NK-92 treated with Interleukin-12 subunit alpha and Interleukin-12 subunit beta, amount 100 ng/mL, for 24 hours (cell line): ENCODE measurements at regions not wholly inside any gene's neighbourhood (a gene's known extent, or its start where the extent isn't known, plus 50 kb on each side); places are given as distances from the start of the nearest gene placed in this dataset.

ENCODE experiments used
- DNase-seq: peaks from one replicate; lab custom pipeline; 2025; lab: John Stamatoyannopoulos, UW

DNA sequence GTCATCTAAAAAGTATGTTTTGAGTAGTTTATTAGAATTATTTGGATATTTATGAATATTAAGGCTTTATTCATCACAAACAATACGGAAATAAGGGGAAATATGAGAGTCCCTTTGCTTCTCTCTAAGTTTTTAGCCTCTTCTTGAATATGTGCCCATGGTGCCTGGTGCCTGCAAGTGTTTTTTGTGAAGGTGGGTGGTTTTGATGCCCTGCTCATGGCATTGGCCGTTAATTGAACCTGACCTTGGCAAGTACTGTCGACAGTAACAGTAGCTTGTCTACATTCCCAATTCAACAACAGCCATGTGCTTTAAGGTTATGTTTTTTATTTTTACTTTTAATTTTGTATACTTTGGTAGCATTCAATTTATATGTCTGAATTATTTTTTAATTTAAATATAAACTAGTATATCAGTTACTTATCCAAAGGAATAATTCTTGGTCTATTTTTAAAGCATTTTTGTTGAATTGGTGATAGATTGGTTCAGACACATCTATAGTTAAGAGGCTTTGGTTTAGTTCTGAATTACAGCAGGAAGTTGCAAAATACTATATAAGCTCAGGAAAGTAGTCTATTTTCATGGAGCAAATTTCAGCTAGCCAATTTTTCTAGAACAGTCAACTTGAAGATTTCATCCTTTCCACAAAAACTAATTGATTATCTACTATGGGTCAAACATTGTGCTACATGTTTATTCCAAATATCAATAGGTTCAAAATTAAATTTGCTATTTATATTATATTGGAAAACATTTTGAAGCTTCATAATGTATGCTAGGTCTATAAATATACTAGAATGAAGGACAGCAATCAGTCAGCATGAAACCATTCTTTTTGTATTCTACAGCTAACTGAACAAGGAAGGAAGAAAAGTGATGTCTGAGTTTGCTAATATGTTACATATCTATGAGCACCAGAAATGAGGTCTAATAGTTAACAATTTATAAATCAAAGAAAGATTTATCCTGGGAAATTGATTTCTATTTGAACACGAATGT, 184.4 kb downstream of the MRPL39 start:
- no peak for DNase-seq

DNA sequence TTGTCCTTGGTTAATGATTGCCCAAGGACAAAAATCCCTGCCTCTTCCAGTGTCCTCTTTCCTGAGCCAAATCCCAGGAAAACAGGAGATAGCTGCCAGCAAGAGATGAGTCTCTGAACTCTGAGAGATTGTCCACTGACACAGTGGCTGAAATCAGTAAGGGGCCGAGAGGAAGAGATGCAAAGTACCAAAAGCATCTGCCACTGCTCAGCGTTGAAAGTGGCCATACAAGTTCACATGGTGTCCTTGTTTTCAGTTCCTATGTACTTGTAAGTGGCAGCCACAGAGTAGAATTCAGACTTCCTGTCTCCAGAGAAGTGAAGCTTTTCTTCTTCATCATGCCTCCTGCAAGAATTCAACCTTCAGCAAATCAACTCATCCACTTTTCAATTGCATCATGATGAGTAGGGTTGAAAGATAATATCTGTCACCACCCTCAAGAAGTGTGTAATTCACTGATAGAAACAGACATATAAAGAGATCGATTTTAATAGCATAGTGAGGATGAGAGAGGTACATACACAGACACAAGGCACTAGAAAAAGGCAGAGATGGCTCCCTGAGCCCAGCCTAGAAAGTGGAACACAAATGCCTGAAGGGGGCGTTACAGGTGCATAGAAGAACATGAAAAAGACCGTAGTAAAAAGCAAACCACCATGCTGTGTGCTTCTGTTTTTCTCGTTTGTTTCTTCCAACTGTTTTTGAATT, 185.8 kb downstream of the MRPL39 start:
- peak; percentile 15 for DNase-seq

DNA sequence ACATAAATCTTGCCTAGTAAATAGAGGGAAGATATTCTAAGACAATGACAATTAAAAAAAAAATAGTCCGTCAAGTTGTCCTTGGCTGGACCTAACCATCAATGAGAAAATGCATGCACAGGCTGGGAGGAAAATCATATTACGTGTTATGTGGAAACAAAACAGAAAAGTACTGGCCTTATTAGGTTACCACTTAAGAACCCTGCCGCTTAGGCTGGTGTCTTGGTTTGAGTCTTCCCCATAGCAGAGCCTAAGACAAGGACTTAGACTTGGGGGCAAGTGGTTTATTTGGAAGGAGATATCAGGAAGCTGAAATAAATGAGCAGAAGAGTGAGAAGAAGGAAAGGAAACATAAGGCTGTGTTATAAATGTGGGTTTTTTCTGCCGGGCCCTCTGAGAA, 186.4 kb downstream of the MRPL39 start:
- DNase-seq, result no peak

DNA sequence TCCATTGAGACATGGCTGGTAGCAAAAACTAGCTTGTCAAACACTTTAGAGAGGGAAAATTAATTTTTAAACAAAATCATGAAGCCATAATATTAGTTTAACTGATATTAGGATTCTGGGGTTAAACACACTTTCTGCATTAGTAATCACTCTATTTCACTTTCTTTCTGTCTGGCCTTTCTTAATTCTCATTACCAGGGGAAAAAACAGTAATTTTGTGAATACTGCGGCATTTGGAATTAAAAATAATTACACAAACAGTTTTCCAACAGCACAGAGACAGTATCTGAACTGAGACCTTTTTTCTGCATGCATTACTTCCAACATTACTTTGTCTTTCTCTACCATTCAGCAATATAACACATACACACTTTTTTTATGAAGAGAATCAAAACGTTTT, 190.6 kb downstream of the MRPL39 start:
- no peak for DNase-seq

DNA sequence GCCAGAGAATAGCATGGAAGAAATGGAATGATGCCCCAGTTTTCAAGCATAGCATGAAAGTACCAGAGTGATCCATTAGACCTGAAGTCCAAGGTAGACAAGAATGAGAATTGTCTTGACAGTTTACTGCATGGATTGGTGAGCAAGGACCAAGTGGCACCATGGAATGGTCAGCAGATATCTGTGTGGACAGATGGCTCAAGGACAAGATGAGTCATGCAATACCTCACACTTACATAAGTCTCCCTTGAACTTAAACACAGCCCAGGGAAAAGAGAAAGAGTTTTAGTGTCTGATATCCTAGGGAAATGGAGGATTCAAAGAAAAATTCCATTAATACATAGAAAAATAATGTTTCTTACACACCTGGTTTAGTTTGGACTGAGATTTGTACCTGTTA, 195.2 kb downstream of the MRPL39 start:
- DNase-seq, result no peak

DNA sequence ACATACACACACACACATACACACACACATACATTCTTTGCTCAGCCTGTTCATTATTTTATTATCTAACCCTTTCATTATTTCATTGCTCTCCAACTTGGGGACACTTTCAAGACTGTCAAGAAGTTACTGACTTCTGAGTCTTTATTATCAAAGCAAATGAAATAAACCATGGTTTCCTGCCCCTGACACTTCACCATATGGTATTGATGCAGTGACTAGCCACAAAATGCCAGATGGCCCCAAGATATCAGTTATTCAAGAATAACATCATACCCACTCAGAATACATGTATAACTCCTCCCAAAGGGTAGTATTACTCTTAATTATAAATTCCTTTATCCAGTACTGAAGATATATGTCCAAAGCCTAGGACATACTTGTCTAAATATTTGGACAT, 197.3 kb downstream of the MRPL39 start:
- no peak for DNase-seq

DNA sequence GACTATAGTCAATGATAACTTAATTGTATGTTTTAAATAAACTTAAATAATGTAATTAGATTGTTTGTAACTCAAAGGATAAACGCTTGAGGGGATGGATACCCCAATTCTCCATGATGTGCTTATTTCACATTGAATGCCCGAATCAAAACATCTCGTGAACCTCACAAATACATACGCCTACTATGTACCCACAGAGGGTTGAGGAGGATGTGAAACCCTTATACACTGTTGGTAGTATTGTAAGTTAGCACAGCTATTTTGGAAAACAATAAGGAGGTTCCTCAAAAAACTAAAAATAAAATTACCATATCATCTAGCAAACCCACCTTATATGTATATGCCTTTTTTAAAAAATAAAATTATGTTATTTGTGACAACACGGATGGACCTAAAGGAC, 198.6 kb downstream of the MRPL39 start:
- no peak for DNase-seq

DNA sequence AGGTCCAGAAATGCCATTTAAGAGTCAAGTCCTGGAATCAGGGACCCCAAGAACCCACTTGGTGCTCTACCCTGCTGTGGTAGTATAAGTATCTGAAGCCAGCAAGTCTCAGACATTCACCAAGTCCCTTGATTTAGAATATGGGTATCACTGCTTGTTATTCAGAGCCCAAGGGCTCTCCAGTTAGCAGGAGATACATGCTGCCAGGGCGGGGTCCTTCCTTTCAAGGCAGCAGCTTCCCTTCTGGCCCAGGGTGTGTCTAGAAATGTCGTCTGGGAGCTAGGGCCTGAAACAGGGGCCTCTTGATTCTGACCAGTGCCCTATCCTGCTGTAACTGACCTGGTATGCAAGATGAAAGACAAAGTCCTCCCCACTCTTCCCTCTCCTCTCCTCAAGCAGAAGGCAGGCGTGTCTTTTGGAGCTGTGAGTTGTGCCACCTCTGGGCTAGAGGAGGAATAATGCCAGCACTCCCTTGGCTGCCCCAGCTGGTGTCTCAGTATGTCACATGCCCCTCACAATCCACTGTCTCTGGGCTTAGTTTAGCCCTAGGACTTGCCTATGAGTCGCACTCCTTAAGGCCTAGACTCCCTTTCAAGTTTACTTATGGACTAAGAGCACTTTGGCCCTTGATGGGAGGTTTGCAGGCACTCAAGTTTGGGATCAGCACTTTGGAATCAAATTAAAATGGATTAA, 200.2 kb downstream of the MRPL39 start:
- DNase-seq, result no peak

DNA sequence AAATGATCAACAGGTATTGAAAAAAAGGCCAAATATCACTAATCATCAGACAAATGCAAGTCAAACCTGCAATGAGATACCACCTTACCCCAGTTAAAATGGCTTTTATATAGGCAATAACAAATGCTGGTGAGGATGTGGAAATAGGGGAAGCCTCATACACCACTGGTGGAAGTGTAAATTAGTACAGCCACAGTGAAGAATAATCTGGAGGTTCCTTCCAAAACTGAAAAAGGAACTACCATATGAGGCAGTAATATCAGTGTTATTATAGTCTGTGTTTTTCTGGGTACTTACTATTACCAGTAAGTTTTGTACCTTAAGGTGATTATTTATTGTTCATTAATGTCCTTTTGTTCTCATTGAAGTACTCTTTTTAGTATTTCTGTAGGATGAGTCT, 201.3 kb downstream of the MRPL39 start:
- no peak for DNase-seq

DNA sequence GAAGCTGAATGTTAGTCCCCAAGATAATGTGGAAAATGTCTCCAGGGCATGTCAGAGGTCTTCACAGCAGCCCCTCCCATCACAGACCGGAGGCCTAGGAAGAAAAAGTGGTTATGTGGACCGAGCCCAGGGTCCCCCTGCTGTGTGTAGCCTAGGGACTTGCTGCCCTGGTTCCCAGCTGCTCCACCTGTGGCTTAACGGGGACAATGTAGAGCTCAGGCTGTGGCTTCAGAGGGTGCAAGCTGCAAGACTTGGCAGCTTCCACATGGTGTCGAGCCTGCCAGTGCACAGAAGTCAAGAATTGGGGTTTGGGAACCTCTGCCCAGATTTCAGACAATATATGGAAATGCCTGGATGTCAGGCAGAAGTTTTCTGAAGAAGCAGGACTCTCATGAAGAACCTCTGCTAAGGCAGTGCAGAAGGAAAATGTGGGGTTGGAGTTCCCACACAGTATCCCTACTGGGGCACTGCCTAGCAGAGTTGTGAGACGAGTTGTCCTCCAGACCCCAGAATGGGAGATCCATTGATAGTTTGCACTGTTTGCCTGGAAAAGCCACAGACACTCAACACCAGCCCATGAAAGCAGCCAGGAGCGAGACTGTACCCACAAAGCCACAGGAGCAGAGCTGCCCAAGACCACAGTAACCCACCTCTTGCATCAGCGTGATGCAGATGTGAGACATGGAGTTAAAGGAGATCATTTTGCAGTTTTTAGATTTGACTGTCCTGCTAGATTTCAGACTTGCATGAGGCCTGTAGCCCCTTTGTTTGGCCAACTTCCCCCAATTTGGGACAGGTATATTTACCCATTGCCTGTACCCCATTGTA, 204.9 kb downstream of the MRPL39 start:
- DNase-seq, result peak; percentile 14

DNA sequence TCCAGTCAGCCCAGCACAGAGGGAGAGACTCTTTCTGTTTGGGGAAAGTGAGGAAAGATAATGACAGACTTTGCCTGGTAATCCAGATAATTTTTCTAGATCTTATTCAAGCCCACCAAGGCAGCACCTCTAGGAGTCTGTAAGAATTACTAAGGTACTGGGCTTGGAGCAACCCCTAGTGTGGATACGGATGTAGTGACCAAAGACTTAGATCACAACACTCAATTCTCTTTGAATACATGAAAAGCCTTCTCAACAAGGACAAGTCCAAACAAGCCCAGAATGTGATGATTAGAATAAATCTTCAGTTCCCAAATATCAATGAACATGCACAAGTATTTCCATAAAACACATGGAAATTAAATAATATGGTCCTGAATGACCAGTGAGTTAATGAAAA, 206.9 kb downstream of the MRPL39 start:
- DNase-seq, result no peak

DNA sequence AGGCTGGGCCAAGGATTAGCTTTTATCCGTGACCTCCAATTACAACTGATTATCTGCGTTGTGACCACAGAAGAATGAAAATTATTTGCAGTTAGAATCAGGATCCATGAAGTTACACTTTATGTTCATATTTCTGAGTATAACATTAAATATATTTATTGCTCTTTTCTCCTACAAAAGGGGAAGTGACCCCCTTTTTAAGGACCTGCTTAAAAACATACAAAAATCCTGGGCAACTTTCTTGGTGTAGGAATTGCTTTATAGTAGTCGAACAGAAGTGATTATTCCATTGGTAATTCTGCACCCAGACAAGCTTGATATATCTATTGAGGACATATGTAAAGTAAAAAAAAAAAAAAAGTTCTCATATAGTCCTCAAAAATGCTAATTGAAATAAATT, 208.7 kb downstream of the MRPL39 start:
- no peak for DNase-seq

DNA sequence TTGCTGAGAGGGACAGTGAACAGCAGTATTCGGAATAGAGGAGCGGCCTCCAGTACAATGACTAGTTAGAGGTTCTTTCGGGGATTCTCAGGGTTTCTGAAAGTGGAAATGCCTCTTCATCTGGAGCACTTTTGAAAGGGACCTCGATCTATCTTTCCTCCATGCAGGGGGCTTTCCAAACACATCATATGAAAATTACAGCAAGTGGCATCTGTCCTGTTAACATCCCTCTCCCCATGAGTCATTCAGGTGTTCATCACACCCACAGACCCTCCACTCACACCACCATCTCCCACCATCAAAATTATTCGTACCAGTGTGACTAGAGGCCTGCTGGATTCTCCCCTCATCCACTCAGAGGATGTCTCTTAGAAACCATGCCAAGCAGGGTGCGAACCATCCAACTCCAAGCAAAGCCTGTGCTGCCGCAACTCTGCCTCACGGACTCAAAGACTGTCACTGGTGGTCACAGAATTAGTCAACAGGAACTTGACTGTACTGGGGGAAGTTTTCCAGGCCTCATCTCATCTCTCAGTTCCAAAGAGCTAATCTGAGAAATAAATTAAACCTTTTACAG, 211.1 kb downstream of the MRPL39 start:
- no peak for DNase-seq

DNA sequence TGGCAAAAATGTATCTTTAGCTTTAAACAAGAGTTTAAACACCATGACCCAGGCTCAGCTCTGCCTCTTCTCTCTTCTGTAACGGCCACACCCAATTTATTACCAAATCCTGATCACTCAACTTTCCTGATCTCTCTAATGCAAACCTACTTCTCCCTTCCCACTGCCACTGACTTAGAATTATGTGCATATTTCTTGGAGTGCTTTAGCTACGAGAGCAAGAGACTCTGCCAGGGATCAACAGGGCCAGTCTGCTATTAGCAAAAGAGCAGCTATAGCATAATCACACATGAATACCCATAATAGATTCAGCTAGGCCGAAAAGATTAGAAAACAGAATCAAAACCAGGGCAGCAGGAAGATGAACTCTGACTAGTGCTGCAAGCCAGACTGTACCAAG, 215.5 kb downstream of the MRPL39 start:
- no peak for DNase-seq

DNA sequence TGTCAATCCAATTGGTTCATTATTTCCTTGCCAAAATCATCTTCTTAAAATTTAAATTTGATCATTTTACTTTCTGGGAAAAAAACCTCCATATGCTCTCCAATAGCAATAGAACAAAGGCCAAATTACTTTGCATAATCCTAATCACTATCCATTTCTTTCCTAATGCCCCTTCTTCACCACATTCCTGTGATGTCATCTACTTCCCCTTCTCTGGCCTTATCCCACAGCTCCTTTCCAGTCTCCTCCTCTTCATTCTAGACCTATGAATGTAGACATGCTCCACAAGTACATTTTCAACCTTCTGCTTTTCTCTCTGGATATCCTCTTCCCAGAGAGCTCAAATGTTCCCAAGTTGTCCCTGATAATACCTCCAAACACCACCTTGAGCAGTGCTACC, 216.6 kb downstream of the MRPL39 start:
- DNase-seq, result no peak

DNA sequence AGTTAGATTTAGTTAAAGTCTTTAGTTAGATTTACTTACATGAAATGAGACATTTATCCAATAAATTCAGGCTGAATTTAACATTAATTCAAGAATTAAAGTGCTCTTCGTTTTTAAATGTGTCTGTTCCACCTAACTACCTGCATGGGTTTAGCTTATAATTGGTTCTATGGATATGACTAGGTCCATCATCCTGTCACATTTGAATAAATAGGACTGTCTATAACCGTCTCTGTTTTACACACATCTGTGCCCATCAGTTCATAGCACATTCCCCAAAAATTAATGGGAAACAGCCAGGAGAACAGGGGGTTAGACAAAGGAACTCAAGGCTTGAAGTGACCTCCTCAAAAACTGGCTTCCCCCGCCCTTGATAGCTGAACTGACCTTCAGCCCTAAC, 219.6 kb downstream of the MRPL39 start:
- no peak for DNase-seq

DNA sequence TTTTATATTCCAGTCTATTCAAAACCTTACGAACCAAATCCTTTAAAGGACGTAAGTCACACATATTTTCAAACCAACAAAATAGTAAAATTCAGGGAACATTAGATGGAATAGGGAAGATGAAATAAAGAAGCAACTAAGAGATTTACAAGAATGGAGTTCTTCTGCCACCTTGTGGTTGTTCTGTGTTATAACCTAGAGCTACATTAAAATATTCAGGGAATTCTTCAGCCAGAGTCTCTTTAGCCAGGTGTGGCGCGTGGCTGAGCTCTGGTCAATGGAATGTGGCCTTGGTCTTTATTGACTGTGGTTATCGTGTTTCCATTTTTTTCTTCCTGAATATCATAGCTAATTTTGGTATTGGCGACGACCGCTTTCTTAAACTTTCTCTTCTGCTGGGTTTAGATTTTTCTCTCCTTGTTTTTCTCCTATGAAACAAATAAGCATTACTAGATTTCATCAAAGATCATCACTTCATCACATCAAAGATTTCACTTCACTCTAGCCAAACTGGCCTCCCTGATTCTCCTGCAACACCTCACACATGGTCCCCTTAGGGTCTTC, 221.3 kb downstream of the MRPL39 start:
- no peak for DNase-seq

DNA sequence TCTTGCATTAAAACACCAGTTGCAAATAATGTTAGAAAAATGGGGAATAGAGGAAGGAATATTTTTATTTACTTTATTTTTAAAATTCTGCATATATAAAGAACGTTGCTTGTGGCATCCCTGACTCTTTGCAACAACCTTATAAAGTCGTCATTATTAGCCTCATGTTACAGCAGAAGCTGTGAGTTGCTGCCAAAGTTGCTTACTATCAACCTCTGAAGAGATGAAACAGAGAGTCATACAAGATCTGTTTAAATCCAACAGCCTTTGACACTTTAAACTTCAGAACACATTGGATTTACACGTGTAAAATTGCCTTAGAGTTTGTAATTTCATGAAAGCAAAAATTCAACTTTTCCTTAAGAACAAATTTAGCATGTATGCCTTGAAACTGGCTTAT, 221.9 kb downstream of the MRPL39 start:
- DNase-seq, result no peak

DNA sequence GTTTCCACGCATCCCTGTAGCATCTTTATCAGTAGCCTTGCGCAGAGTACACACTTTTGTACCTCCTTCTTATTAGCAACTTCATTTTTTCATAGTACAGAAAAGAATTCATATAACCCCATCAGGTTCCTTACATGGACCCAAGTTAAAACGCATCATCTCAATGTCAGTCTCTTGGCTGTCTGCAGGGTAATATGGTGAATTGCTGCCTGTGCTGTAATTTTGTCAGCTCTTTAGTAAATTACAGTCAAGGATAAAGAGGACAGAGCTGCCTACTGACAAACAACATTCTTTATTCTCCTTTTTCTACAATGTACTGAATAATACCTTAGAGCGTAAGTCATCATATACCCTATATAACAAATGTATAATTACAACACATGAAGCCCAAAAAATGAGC, 222.5 kb downstream of the MRPL39 start:
- no peak for DNase-seq

DNA sequence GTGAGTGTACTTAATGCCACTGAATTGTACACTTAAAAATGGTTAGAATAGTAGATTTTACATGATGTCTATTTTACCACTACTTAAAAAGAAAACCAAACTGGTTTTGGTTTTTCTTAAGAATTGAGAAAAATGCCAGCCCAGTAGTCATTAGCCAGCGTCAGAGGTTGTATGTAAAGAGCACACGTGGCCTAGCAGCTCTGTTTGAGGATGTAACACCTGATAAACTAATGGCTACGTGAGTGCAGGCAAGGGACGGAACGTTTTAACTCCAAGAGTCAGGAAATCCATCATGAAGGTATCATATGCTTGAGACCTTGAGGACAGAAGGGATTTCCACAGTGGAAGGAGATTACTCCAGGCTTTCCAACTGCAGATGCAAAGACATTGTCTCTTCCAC, 223.7 kb downstream of the MRPL39 start:
- no peak for DNase-seq

DNA sequence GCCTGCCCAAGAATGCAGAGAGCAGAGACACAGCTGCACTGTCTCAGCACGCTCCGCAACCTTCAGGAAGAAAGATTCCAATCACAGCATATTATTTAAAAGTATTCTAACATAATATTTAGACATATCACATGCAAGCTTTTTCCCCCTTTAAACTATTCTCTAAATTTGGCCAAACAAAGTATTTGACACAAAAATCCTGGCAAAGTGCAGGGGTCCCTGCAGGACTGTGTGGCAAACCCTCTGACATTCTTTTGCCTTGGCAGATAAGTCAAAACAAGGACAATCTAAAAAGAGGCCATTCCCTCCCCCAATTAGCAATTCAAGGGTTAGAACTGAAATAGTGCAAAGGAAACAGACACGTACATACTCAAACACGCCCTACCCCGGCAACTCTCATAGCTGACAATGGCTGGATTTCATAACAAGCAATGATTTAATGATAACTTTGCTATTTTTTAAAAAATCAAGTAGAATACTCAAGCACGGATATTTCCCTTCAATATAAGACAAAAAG, 225.3 kb downstream of the MRPL39 start:
- DNase-seq, result no peak
